Heart left ventricle (tissue), 16 donors: ENCODE measurements at regions not wholly inside any gene's neighbourhood (a gene's known extent, or its start where the extent isn't known, plus 50 kb on each side); places are given as distances from the start of the nearest gene placed in this dataset.
"Not testable (repeated sequence)": the region's sequence is repeated elsewhere in the genome, so short reads cannot be mapped to it uniquely, and the experiment has no call there.

Experiments used
- ATAC-seq, 4 donors: fragments of 200-7000 bp; cut with Tn5 transposase; one replicate each; pipeline ENCODE4 v1.9.1; 2020 to 2022; ENCODE audit warnings: moderate library complexity in 4 of 4, mild to moderate bottlenecking in 3 of 4, moderate number of reproducible peaks in 1 of 4
- DNase-seq, 5 donors: peaks; one replicate each; pipeline ENCODE4 v3.0.0-alpha.2; 2020
- H3K27ac ChIP-seq, 12 donors: fragments of 200-600 bp; sonication (generic) in 4 of 12; one replicate each; pipeline versions ENCODE4 v1.5.0 to v1.8.0; 2016 to 2022; ENCODE audit warnings: mild to moderate bottlenecking in 2 of 12
- H3K27me3 ChIP-seq, 9 donors: fragments of 200-600 bp; sonication (generic) in 2 of 9; one replicate each; pipeline versions ENCODE4 v1.5.1 to v1.8.0; 2016 to 2022; ENCODE audit warnings: mild to moderate bottlenecking in 3 of 9
- H3K36me3 ChIP-seq, 9 donors: fragments of 200-600 bp; sonication (generic) in 2 of 9; one replicate each; pipeline versions ENCODE4 v1.5.0 to v1.8.0; 2018 to 2022; ENCODE audit warnings: mild to moderate bottlenecking in 2 of 9
- H3K4me1 ChIP-seq, 12 donors: fragments of 200-600 bp; sonication (generic) in 4 of 12; one replicate each; pipeline versions ENCODE4 v1.5.0 to v1.8.0; 2016 to 2022; ENCODE audit warnings: mild to moderate bottlenecking in 3 of 12
- H3K4me3 ChIP-seq, 12 donors: fragments of 200-600 bp; sonication (generic) in 4 of 12; one replicate each; pipeline versions ENCODE4 v1.5.0 to v1.8.0; 2017 to 2022; ENCODE audit warnings: mild to moderate bottlenecking in 9 of 12, moderate library complexity in 4 of 12
- H3K9me3 ChIP-seq, 12 donors: fragments of 200-600 bp; sonication (generic) in 4 of 12; one replicate each; pipeline versions ENCODE4 v1.5.0 to v1.8.0; 2016 to 2022; ENCODE audit warnings: mild to moderate bottlenecking in 1 of 12
- POLR2A ChIP-seq, 2 donors: fragments of 450-650 bp; IDR thresholded peaks; one replicate each; pipeline ENCODE4 v1.6.1; 2017; ENCODE audit warnings: antibody characterized with exemption in 2 of 2, mild to moderate bottlenecking in 2 of 2, moderate library complexity in 2 of 2
- WGBS, 4 donors: extraction: QIAGEN DNeasy Blood & Tissue Kit in 2 of 4; methylation state at CpG; one replicate each; pipeline versions ENCODE4 v1.1.5 to v1.1.7; 2013 to 2018; 5-methylcytosine and 5-hydroxymethylcytosine counted together
- intact Hi-C, 10 donors: fragments of 100-400 bp; cut with DNase I; formaldehyde crosslinking; loops; one replicate each; pipeline versions ENCODE4 v1.11.1 to v1.14.2; 2022
- TF ChIP-seq, protein P1 (sequence below), 12 donors: fragments of 200-600 bp; sonication (generic) in 4 of 12; IDR thresholded peaks; one replicate each; pipeline versions ENCODE4 v1.5.0 to v1.8.0; 2018 to 2022; ENCODE audit warnings: antibody characterized with exemption in 12 of 12, mild to moderate bottlenecking in 5 of 12
- donor health status: ischemic (EF 13 %, LVEDD 7.1; RV severe dilation, severe dysfunction).
- donor health status: healthy with polysubstance abuse.
- donor health status: DM: no; HTN: yes; CAD: no.
- donor health status: DM: no; HTN: no; CAD: no.
- donor health status: ischemic (EF 25% LVEDD 6.9; RV normal size, moderate dysfunction).
- donor health status: ischemic (EF 25% LVEDD 5.7; RV mildly dilated, moderate dysfunction).
- donor health status: healthy.
- donor health status: DM: yes; HTN: yes; CAD: no.
- donor health status: ischemic (EF 35%, LVEDD 5.7; RV mildly dilated, moderate dysfunction).
- donor health status: nonischemic (EF 11% LVEDD 7.7; RV severe dilation, severe dysfunction).
- donor health status: DM: yes; HTN: yes; CAD: no.
- donor health status: PGD.
- donor health status: ischemic (EF 29% LVEDD 5.4; RV normal size, mild dysfunction).
- donor health status: nonischemic (EF 23%, LVEDD 6.1; RV moderate dilation, normal function).

GRCh38 chr4:160563552-160564282, 1460.8 kb downstream of the RAPGEF2 start:
- WGBS, 4 donors, result 59 to 74% (median 71%) methylated on average over 3 of the region's 3 CpGs
- TF ChIP-seq, protein P1, sequence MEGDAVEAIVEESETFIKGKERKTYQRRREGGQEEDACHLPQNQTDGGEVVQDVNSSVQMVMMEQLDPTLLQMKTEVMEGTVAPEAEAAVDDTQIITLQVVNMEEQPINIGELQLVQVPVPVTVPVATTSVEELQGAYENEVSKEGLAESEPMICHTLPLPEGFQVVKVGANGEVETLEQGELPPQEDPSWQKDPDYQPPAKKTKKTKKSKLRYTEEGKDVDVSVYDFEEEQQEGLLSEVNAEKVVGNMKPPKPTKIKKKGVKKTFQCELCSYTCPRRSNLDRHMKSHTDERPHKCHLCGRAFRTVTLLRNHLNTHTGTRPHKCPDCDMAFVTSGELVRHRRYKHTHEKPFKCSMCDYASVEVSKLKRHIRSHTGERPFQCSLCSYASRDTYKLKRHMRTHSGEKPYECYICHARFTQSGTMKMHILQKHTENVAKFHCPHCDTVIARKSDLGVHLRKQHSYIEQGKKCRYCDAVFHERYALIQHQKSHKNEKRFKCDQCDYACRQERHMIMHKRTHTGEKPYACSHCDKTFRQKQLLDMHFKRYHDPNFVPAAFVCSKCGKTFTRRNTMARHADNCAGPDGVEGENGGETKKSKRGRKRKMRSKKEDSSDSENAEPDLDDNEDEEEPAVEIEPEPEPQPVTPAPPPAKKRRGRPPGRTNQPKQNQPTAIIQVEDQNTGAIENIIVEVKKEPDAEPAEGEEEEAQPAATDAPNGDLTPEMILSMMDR (IDR thresholded peaks at IDR 0.05), result no peak
- TF ChIP-seq POLR2A (IDR thresholded peaks at IDR 0.05), result no peak
- H3K27me3 ChIP-seq, result no peaks in the 10 kb centered on the region
- H3K36me3 ChIP-seq, result no peaks in the 10 kb centered on the region
- peaks cover 0 to 4% (median 0%) of the 10 kb centered on the region in 12 donors for H3K9me3 ChIP-seq
- no peak for DNase-seq
- ATAC-seq, result no peak
- H3K27ac ChIP-seq, result no peak overlapping the region
- no peaks in the 10 kb centered on the region for H3K4me1 ChIP-seq
- no peak overlapping the region for H3K4me3 ChIP-seq
- intact Hi-C loops, result no loop called here

DNA sequence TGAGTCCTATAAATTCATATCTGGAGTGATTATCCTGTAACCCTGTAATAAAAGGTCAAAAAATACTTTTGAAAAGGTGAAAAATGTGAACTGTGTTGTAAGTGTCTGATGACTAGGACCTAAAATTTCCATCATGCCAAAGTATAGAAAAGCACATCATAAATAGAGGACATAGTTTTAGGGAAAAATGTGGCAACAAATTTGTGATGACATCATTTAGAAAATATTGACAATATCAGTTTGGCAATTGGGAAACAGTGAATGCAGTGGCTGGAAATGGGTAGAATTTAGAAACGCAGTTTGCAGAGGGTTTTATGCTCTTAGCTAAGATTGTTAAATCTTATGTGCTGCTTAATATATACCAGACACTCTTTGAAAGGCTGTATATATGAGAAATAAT, 1464.8 kb downstream of the RAPGEF2 start:
- H3K4me3 ChIP-seq, result no peak overlapping the region
- H3K27ac ChIP-seq, result no peak overlapping the region
- TF ChIP-seq, protein P1 (IDR thresholded peaks at IDR 0.05), result no peak
- TF ChIP-seq POLR2A (IDR thresholded peaks at IDR 0.05), result no peak
- WGBS, 4 donors, result 77 to 88% (median 82%) methylated on average over 1 of the region's 1 CpG
- no peak for ATAC-seq
- H3K27me3 ChIP-seq, result no peaks in the 10 kb centered on the region
- H3K4me1 ChIP-seq, result no peaks in the 10 kb centered on the region
- intact Hi-C loops, result no loop called here
- DNase-seq, result no peak
- H3K9me3 ChIP-seq, result no peaks in the 10 kb centered on the region
- H3K36me3 ChIP-seq, result no peaks in the 10 kb centered on the region

GRCh38 chr4:160570271-160570670, 1467.4 kb downstream of the RAPGEF2 start:
- no peak overlapping the region for H3K4me3 ChIP-seq
- no peak for ATAC-seq
- no peaks in the 10 kb centered on the region for H3K9me3 ChIP-seq
- no peaks in the 10 kb centered on the region for H3K4me1 ChIP-seq
- H3K27ac ChIP-seq, result no peak overlapping the region
- no peak for DNase-seq
- no peaks in the 10 kb centered on the region for H3K27me3 ChIP-seq
- H3K36me3 ChIP-seq, result no peaks in the 10 kb centered on the region
- TF ChIP-seq POLR2A (IDR thresholded peaks at IDR 0.05), result no peak
- TF ChIP-seq, protein P1 (IDR thresholded peaks at IDR 0.05), result no peak
- intact Hi-C loops, result no loop called here

- not testable (repeated sequence) for H3K27me3 ChIP-seq
Measured at GRCh38 chr4:160574272-160574671, 1471.4 kb downstream of the RAPGEF2 start.

GRCh38 chr4:160580581-160580980, 1477.7 kb downstream of the RAPGEF2 start:
- H3K4me1 ChIP-seq, result no peaks in the 10 kb centered on the region
- H3K9me3 ChIP-seq, result peaks cover 0 to 12% (median 0%) of the 10 kb centered on the region in 12 donors
- no peak for TF ChIP-seq POLR2A (IDR thresholded peaks at IDR 0.05)
- TF ChIP-seq, protein P1 (IDR thresholded peaks at IDR 0.05), result no peak
- H3K4me3 ChIP-seq, result no peak overlapping the region
- H3K27ac ChIP-seq, result no peak overlapping the region
- no peak for ATAC-seq
- no peaks in the 10 kb centered on the region for H3K36me3 ChIP-seq
- 57 to 81% (median 70%) methylated on average over 1 of the region's 1 CpG for WGBS, 4 donors
- H3K27me3 ChIP-seq, result no peaks in the 10 kb centered on the region
- intact Hi-C loops, result no loop called here
- DNase-seq, result no peak

More at GRCh38 chr4:160574272-160574671, 1471.4 kb downstream of the RAPGEF2 start:
- H3K4me3 ChIP-seq, intact Hi-C loops, H3K36me3 ChIP-seq, H3K27ac ChIP-seq, H3K9me3 ChIP-seq, DNase-seq, H3K4me1 ChIP-seq, ATAC-seq: not testable (repeated sequence)
- WGBS, 4 donors, result 83 to 89% (median 88%) methylated on average over 18 of the region's 18 CpGs
